ENCODE measurements at regions not wholly inside any gene's neighbourhood (a gene's known extent, or its start where the extent isn't known, plus 50 kb on each side); places are given as distances from the start of the nearest gene placed in this dataset.

DNA sequence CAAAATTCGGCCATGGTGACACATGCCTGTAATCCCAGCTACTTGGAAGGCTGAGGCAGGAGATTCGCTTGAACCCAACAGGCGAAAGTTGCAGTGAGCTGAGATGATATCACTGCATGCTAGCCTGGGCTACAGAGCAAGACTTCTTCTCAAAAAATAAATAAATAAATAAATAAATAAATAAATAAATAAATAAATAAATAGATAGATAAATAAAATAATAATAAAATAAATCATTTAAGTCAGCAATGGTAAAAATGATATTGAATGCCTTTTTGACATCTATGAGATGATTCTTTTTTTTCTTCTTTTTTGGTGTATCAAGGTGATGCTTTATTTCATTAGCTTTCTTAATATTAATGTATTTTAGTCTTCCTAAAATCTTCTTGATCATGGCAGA is 221.7 kb upstream of the RXFP2 start:
- 88 to 100% methylated on average over 3 of the region's 3 CpGs for WGBS, 2 donors
- no peak for TF ChIP-seq POLR2A (IDR thresholded peaks at IDR 0.05)
- TF ChIP-seq, protein P1, sequence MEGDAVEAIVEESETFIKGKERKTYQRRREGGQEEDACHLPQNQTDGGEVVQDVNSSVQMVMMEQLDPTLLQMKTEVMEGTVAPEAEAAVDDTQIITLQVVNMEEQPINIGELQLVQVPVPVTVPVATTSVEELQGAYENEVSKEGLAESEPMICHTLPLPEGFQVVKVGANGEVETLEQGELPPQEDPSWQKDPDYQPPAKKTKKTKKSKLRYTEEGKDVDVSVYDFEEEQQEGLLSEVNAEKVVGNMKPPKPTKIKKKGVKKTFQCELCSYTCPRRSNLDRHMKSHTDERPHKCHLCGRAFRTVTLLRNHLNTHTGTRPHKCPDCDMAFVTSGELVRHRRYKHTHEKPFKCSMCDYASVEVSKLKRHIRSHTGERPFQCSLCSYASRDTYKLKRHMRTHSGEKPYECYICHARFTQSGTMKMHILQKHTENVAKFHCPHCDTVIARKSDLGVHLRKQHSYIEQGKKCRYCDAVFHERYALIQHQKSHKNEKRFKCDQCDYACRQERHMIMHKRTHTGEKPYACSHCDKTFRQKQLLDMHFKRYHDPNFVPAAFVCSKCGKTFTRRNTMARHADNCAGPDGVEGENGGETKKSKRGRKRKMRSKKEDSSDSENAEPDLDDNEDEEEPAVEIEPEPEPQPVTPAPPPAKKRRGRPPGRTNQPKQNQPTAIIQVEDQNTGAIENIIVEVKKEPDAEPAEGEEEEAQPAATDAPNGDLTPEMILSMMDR (IDR thresholded peaks at IDR 0.05): no peak
- no peak overlapping the region for H3K4me3 ChIP-seq (ENCODE audit: low read depth, poor library complexity, severe bottlenecking)
- no peak for DNase-seq (ENCODE audit: low spot score in 2 of 2)
- intact Hi-C loops (cut with DNase I; ENCODE audit: low total_unique reads): no loop called here

DNA sequence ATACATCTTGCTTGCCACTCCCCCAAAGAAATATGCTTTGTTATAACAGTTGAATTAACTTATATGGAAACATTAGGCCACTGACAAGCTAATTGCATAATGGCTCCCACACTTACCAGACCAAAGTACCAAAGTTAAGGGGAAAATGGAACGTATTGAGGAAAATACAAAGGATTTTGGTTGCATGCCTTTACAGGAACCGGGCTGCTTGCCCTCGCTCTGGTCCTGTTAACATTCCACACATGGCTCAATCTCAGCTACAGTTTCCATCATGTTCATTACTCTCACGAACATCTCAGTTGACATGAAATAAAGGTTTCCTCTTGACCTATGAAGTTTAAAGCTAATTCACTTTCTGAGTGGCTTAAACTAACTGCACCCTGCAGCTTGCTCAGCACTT is 220.7 kb upstream of the RXFP2 start:
- TF ChIP-seq POLR2A (IDR thresholded peaks at IDR 0.05): no peak
- 28 to 36% methylated on average over 4 of the region's 4 CpGs for WGBS, 2 donors
- intact Hi-C loops (cut with DNase I; ENCODE audit: low total_unique reads): no loop called here
- no peak overlapping the region for H3K4me3 ChIP-seq (ENCODE audit: low read depth, poor library complexity, severe bottlenecking)
- DNase-seq (ENCODE audit: low spot score in 2 of 2): no peak

GRCh38 chr13:31521435-31521834 is 217.9 kb upstream of the RXFP2 start:
- H3K4me3 ChIP-seq (ENCODE audit: low read depth, poor library complexity, severe bottlenecking): no peak overlapping the region
- TF ChIP-seq POLR2A (IDR thresholded peaks at IDR 0.05): no peak
- TF ChIP-seq, protein P1 (IDR thresholded peaks at IDR 0.05): no peak
- intact Hi-C loops (cut with DNase I; ENCODE audit: low total_unique reads): no loop called here
- DNase-seq (ENCODE audit: low spot score in 2 of 2): no peak

DNA sequence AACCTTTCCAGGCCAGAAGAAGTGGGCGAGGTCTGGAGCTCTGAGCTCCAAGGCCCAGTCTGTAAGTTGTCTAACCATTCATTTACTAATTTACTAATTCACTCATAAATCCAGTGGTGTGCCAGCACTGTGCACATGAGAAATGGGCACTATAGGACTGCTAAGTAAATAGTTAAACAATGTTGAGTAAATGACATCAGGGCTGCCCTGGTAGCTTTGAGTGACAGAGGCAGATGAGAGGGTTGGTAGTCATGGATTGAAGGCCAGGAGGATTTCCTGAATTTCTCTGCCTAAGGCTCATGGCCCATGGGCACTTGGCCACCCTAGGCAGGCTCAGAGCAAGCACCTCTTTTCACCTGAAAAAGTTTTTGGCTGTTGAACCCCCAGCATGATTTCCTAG is 216.9 kb upstream of the RXFP2 start:
- no peak overlapping the region for H3K4me3 ChIP-seq (ENCODE audit: low read depth, poor library complexity, severe bottlenecking)
- no peak for DNase-seq (ENCODE audit: low spot score in 2 of 2)
- 52 to 55% methylated on average over 1 of the region's 1 CpG for WGBS, 2 donors
- intact Hi-C loops (cut with DNase I; ENCODE audit: low total_unique reads): no loop called here
- TF ChIP-seq POLR2A (IDR thresholded peaks at IDR 0.05): no peak
- TF ChIP-seq, protein P1 (IDR thresholded peaks at IDR 0.05): no peak

DNA sequence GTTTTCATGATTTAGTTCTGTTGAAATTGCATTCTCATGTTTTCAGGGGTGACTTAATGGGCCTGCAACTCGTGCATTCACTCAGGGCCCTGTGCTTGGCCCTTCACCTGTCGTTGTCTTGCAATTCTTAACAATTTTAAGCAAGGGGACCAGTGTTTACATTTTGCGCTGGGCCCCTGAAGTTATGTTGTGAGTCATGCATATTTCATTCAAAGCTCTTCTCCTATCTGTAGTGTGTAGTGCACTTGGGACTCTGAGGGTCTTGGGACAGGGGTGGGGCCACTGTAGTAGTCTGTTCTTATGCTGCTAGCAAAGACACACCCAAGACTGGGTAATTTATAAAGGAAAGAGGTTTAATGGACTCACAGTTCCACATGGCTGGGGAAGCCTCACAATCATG is 211.2 kb upstream of the RXFP2 start:
- intact Hi-C loops (cut with DNase I; ENCODE audit: low total_unique reads): no loop called here
- 79 to 83% methylated on average over 3 of the region's 3 CpGs for WGBS, 2 donors
- TF ChIP-seq, protein P1 (IDR thresholded peaks at IDR 0.05): no peak
- TF ChIP-seq POLR2A (IDR thresholded peaks at IDR 0.05): no peak
- H3K4me3 ChIP-seq (ENCODE audit: low read depth, poor library complexity, severe bottlenecking): no peak overlapping the region
- no peak for DNase-seq (ENCODE audit: low spot score in 2 of 2)

DNA sequence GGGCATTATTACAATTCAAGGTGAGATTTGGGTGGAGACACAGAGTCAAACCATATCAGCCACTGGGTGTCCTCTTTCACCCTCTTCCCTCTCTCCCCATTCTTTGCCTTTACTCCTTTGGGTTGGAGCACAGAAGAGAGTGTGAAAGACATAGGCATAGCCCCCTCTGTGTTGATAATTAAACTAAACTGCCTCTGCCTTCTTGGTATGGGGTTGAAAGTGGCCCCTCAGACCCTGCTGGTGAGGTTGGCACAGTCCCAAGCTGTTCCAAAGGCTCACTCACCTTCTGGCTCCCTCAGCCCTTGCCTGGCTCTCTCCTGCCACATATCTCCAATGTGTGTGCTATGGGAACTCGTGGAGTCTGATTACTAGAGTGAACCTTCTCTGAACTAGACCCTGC is 210.6 kb upstream of the RXFP2 start:
- H3K4me3 ChIP-seq (ENCODE audit: low read depth, poor library complexity, severe bottlenecking): no peak overlapping the region
- TF ChIP-seq POLR2A (IDR thresholded peaks at IDR 0.05): no peak
- TF ChIP-seq, protein P1 (IDR thresholded peaks at IDR 0.05): no peak
- no peak for DNase-seq (ENCODE audit: low spot score in 2 of 2)
- 60 to 89% methylated on average over 1 of the region's 1 CpG for WGBS, 2 donors
- intact Hi-C loops (cut with DNase I; ENCODE audit: low total_unique reads): no loop called here
